H1 (cell line): ENCODE measurements at regions not wholly inside any gene's neighbourhood (a gene's known extent, or its start where the extent isn't known, plus 50 kb on each side); places are given as distances from the start of the nearest gene placed in this dataset.

Source experiments
- CTCF ChIA-PET: fragments of 300-600 bp; sonication (Branson Sonifier 250); formaldehyde crosslinking; loops from one replicate; lab custom pipeline; 2021; ENCODE audit not compliant: partially characterized antibody; lab: Charles Lee
- POLR2A ChIA-PET: fragments of 300-600 bp; sonication (Branson Sonifier 250); formaldehyde crosslinking; loops from one replicate; lab custom pipeline; 2021; ENCODE audit warnings: inconsistent platforms; ENCODE audit not compliant: partially characterized antibody; lab: Charles Lee
- DNase-seq, 2 experiments: peaks; one replicate each; pipeline versions ENCODE4 v3.0.0 to v3.0.0-alpha.2; 2010 to 2022; ENCODE audit warnings: low spot score in 2 of 2, low read depth in 1 of 2, mixed read lengths in 1 of 2
- FAIRE-seq: peaks from 2 replicates; lab custom pipeline; 2011; peaks lifted over from hg19 to GRCh38; lab: Jason Lieb, UNC
- H2AFZ ChIP-seq: 2 replicates; pipeline ENCODE4 v1.8.1; 2012; ENCODE audit warnings: low read length, inconsistent platforms
- H2AK5ac ChIP-seq: 2 replicates; pipeline ENCODE4 v1.6.1; 2013; ENCODE audit warnings: low read depth, low read length
- H2BK120ac ChIP-seq: replicated peaks from 2 replicates; pipeline ENCODE3; 2013; ENCODE audit warnings: low read depth, low read length, inconsistent platforms
- H2BK12ac ChIP-seq: 2 replicates; pipeline ENCODE4 v1.6.1; 2013; ENCODE audit warnings: low read depth, low read length
- H2BK15ac ChIP-seq: 2 replicates; pipeline ENCODE4 v1.6.1; 2013; ENCODE audit warnings: low read length
- H2BK20ac ChIP-seq: 2 replicates; pipeline ENCODE4 v1.6.1; 2013; ENCODE audit warnings: low read length
- H2BK5ac ChIP-seq: 2 replicates; pipeline ENCODE4 v1.6.1; 2013; ENCODE audit warnings: low read depth, low read length
- H3K14ac ChIP-seq: 2 replicates; pipeline ENCODE4 v1.6.1; 2013; ENCODE audit warnings: inconsistent platforms; ENCODE audit not compliant: insufficient read length
- H3K18ac ChIP-seq: 2 replicates; pipeline ENCODE4 v1.6.1; 2013; ENCODE audit warnings: low read length; ENCODE audit errors: extremely low read depth
- H3K23ac ChIP-seq: 2 replicates; pipeline ENCODE4 v1.6.1; 2013; ENCODE audit warnings: inconsistent platforms; ENCODE audit not compliant: insufficient read length
- H3K23me2 ChIP-seq: 2 replicates; pipeline ENCODE4 v1.6.1; 2013; ENCODE audit warnings: low read depth, low read length
- H3K27ac ChIP-seq: 2 replicates; pipeline ENCODE4 v1.6.1; 2011; ENCODE audit warnings: low read depth, low read length, inconsistent platforms
- H3K27me3 ChIP-seq, 4 experiments: replicated peaks in 1 of 4; 1 replicate in 1 of 4; 2 replicates in 3 of 4; pipeline versions ENCODE4 v1.6.1 to v1.8.1; 2011 to 2013; ENCODE audit warnings: low read length in 3 of 4, mild to moderate bottlenecking in 3 of 4, inconsistent platforms in 2 of 4, mixed read lengths in 2 of 4, moderate library complexity in 1 of 4; ENCODE audit not compliant: control insufficient read depth in 3 of 4, insufficient read depth in 3 of 4; ENCODE audit errors: extremely low read depth in 1 of 4
- H3K36me3 ChIP-seq, 4 experiments: 2 replicates each; pipeline versions ENCODE4 v1.6.1 to v1.8.1; 2011 to 2013; ENCODE audit warnings: mild to moderate bottlenecking in 4 of 4, low read length in 3 of 4, moderate library complexity in 2 of 4, control low read depth in 1 of 4, inconsistent platforms in 1 of 4; ENCODE audit not compliant: insufficient read depth in 4 of 4, control insufficient read depth in 2 of 4
- H3K4ac ChIP-seq: replicated peaks from 2 replicates; pipeline ENCODE3; 2013; ENCODE audit warnings: low read length, low read depth, mixed read lengths, inconsistent platforms; ENCODE audit not compliant: insufficient read length
- H3K4me1 ChIP-seq, 4 experiments: replicated peaks in 1 of 4; 1 replicate in 1 of 4; 2 replicates in 3 of 4; pipeline versions ENCODE4 v1.6.1 to v1.8.1; 2011 to 2013; ENCODE audit warnings: low read length in 3 of 4, inconsistent platforms in 2 of 4, mixed read lengths in 1 of 4; ENCODE audit not compliant: insufficient read depth in 4 of 4, control insufficient read depth in 3 of 4
- H3K4me2 ChIP-seq, 2 experiments: 2 replicates each; pipeline versions ENCODE4 v1.6.1 to v1.8.1; 2011 to 2013; ENCODE audit warnings: low read depth in 2 of 2, low read length in 2 of 2, control low read depth in 1 of 2, inconsistent platforms in 1 of 2, mild to moderate bottlenecking in 1 of 2; ENCODE audit not compliant: insufficient read depth in 1 of 2
- H3K4me3 ChIP-seq, 4 experiments: fragments of 200-600, 300-600 bp in 1 of 4; sonication (generic), shearing (Covaris generic), sonication (Bioruptor Twin) in 1 of 4; 2 replicates each; pipeline versions ENCODE4 v1.5.1 to v1.8.1; 2011 to 2016; ENCODE audit warnings: low read length in 4 of 4, low read depth in 3 of 4, control low read depth in 2 of 4, inconsistent platforms in 2 of 4, mild to moderate bottlenecking in 2 of 4, mixed read lengths in 1 of 4, moderate library complexity in 1 of 4; ENCODE audit not compliant: insufficient read depth in 2 of 4; ENCODE audit errors: extremely low read depth in 1 of 4
- H3K56ac ChIP-seq: replicated peaks from 2 replicates; pipeline ENCODE3; 2013; ENCODE audit warnings: low read depth, mild to moderate bottlenecking, mixed read lengths, low read length, inconsistent platforms; ENCODE audit not compliant: insufficient read length
- H3K79me1 ChIP-seq: 2 replicates; pipeline ENCODE4 v1.6.1; 2013; ENCODE audit warnings: low read depth, low read length, control low read depth
- H3K79me2 ChIP-seq, 2 experiments: 2 replicates each; pipeline versions ENCODE4 v1.6.1 to v1.8.1; 2012 to 2013; ENCODE audit warnings: low read length in 2 of 2, mild to moderate bottlenecking in 2 of 2, inconsistent platforms in 1 of 2; ENCODE audit not compliant: insufficient read depth in 2 of 2, control insufficient read depth in 1 of 2
- H3K9ac ChIP-seq, 4 experiments: replicated peaks in 1 of 4; 1 replicate in 1 of 4; 2 replicates in 3 of 4; pipeline versions ENCODE4 v1.6.1 to v1.8.1; 2011 to 2013; ENCODE audit warnings: low read depth in 3 of 4, low read length in 3 of 4, control low read depth in 2 of 4, mild to moderate bottlenecking in 2 of 4, moderate library complexity in 2 of 4, inconsistent platforms in 1 of 4; ENCODE audit errors: extremely low read depth in 1 of 4
- H3K9me3 ChIP-seq, 2 experiments: 2 replicates each; pipeline versions ENCODE4 v1.6.1 to v1.8.1; 2012 to 2013; ENCODE audit warnings: mild to moderate bottlenecking in 2 of 2, moderate library complexity in 2 of 2, control low read depth in 1 of 2, inconsistent platforms in 1 of 2, low read depth in 1 of 2, low read length in 1 of 2, mixed read lengths in 1 of 2; ENCODE audit not compliant: insufficient read depth in 2 of 2
- H4K20me1 ChIP-seq, 2 experiments: replicated peaks in 1 of 2; 2 replicates each; pipeline versions ENCODE3 to v1.8.1; 2011 to 2013; ENCODE audit warnings: inconsistent platforms in 2 of 2, low read length in 2 of 2, mild to moderate bottlenecking in 1 of 2; ENCODE audit not compliant: insufficient read depth in 2 of 2, control insufficient read depth in 1 of 2
- H4K5ac ChIP-seq: 2 replicates; pipeline ENCODE4 v1.6.1; 2013; ENCODE audit warnings: low read length, low read depth, mixed read lengths, inconsistent platforms; ENCODE audit not compliant: insufficient read length
- H4K8ac ChIP-seq: 2 replicates; pipeline ENCODE4 v1.8.0; 2013; ENCODE audit warnings: mild to moderate bottlenecking, moderate library complexity, low read length, inconsistent platforms; ENCODE audit not compliant: insufficient read depth; ENCODE audit errors: extremely low read depth
- H4K91ac ChIP-seq: replicated peaks from 2 replicates; pipeline ENCODE3; 2013; ENCODE audit warnings: low read length, mixed read lengths, inconsistent platforms; ENCODE audit not compliant: insufficient read length
- CEBPB ChIP-seq: IDR thresholded peaks from 2 replicates; pipeline ENCODE4 v1.6.1; 2012; ENCODE audit warnings: low read depth, low read length
- CHD1 ChIP-seq: IDR thresholded peaks from 2 replicates; pipeline ENCODE4 v1.6.1; 2012; ENCODE audit warnings: low read depth, low read length, improper control_type of control experiment
- CHD2 ChIP-seq: IDR thresholded peaks from 2 replicates; pipeline ENCODE4 v1.6.1; 2012; ENCODE audit warnings: low read length, improper control_type of control experiment
- CREB1 ChIP-seq: IDR thresholded peaks from 2 replicates; pipeline ENCODE4 v1.6.1; 2012; ENCODE audit warnings: inconsistent platforms
- FOSL1 ChIP-seq: IDR thresholded peaks from 2 replicates; pipeline ENCODE4 v1.6.1; 2011; ENCODE audit warnings: mild to moderate bottlenecking, low read depth, low read length, moderate library complexity; ENCODE audit not compliant: insufficient read depth
- HDAC2 ChIP-seq, 2 experiments: fragments of 300-600 bp in 1 of 2; sonication (generic) in 1 of 2; IDR thresholded peaks; 2 replicates each; pipeline ENCODE4 v1.6.1; 2011 to 2012; ENCODE audit warnings: low read depth in 2 of 2, low read length in 2 of 2, mild to moderate bottlenecking in 2 of 2, moderate library complexity in 2 of 2, borderline replicate concordance in 1 of 2, inconsistent platforms in 1 of 2
- JUN ChIP-seq: IDR thresholded peaks from 2 replicates; pipeline ENCODE4 v1.6.1; 2011; ENCODE audit warnings: low read depth, mild to moderate bottlenecking, improper control_type of control experiment, low read length
- KDM5A ChIP-seq: fragments of 200-600 bp; IDR thresholded peaks from 2 replicates; pipeline ENCODE4 v1.7.1; 2012; ENCODE audit warnings: mild to moderate bottlenecking, low read length, inconsistent platforms, mixed read lengths
- POLR2A ChIP-seq, 2 experiments: IDR thresholded peaks; 1 replicate in 1 of 2; 2 replicates in 1 of 2; pipeline ENCODE4 v1.6.1; 2011; ENCODE audit warnings: low read depth in 2 of 2, low read length in 2 of 2, mild to moderate bottlenecking in 2 of 2; ENCODE audit errors: control extremely low read depth in 1 of 2
- POLR2AphosphoS5 ChIP-seq: IDR thresholded peaks from 2 replicates; pipeline ENCODE4 v1.6.1; 2011; ENCODE audit warnings: low read depth, low read length
- RBBP5 ChIP-seq: IDR thresholded peaks from 2 replicates; pipeline ENCODE4 v1.7.1; 2012; ENCODE audit warnings: low read depth, mild to moderate bottlenecking, inconsistent platforms, low read length, moderate library complexity, borderline replicate concordance
- RNF2 ChIP-seq: fragments of 200-900, 300-1000 bp; sonication (generic); IDR thresholded peaks from 2 replicates; pipeline ENCODE4 v1.7.1; 2016; ENCODE audit warnings: borderline replicate concordance, low read depth, mild to moderate bottlenecking, antibody characterized with exemption, low read length; ENCODE audit not compliant: poor library complexity, severe bottlenecking; ENCODE audit errors: missing control alignments
- SP1 ChIP-seq: IDR thresholded peaks from 2 replicates; pipeline ENCODE4 v1.6.1; 2011; ENCODE audit warnings: low read depth, low read length
- YY1 ChIP-seq: IDR thresholded peaks from 2 replicates; pipeline ENCODE4 v1.6.1; 2011; ENCODE audit warnings: low read depth, mild to moderate bottlenecking, low read length
- ZNF274 ChIP-seq: IDR thresholded peaks from 2 replicates; pipeline ENCODE4 v1.7.0; 2012; ENCODE audit warnings: low read length, borderline replicate concordance; ENCODE audit errors: extremely low read depth
- WGBS, 2 experiments: shearing (Covaris generic) in 1 of 2; methylation state at CpG; one replicate each; pipeline versions ENCODE4 v1.1.6 to v1.1.7; 2013 to 2015; ENCODE audit warnings: low lambda C conversion rate in 2 of 2, mixed read lengths in 2 of 2, inconsistent platforms in 1 of 2, low coverage in 1 of 2, missing lambda C conversion rate in 1 of 2; ENCODE audit not compliant: insufficient replicate concordance in 2 of 2, insufficient coverage in 1 of 2, insufficient read length in 1 of 2; ENCODE audit errors: extremely low coverage in 1 of 2, missing lambda C conversion rate in 1 of 2; 5-methylcytosine and 5-hydroxymethylcytosine counted together

GRCh38 chr16:50457979-50458491 is 89.2 kb upstream of the BRD7 start:
- no peak overlapping the region for H3K23ac ChIP-seq
- FAIRE-seq (no peak), DNase-seq (no peak)
- no peak overlapping the region for H3K56ac ChIP-seq
- H3K4me2 ChIP-seq = peak overlapping the region; percentile 8 to 61; a peak in 2 of 4 replicates
- no peak overlapping the region for H2AFZ ChIP-seq
- H3K4me3 ChIP-seq = peak overlapping the region in 1 of 4 experiments; percentile 9; a peak in 1 of 8 replicates
- no peak overlapping the region for H3K18ac ChIP-seq
- H4K8ac ChIP-seq = no peak overlapping the region
- H2BK5ac ChIP-seq = no peak overlapping the region
- ChIA-PET CTCF (interaction anchor here (1.0 kb wide), 1 partner anchor 70 kb away, joined by 3 read pairs; no protein-coding TSS in a partner anchor), POLR2A (interaction anchor here (3.9 kb wide), 1 partner anchor 10 kb away, joined by 15 read pairs; no protein-coding TSS in a partner anchor)
- H2BK20ac ChIP-seq = 0 out of 2 replicates have a peak overlapping the region, but pooled peaks have one; percentile 1
- H3K36me3 ChIP-seq = no peaks in the 10 kb centered on the region
- no peaks in the 10 kb centered on the region for H3K79me2 ChIP-seq
- 76% methylated on average over 5 of the region's 5 CpGs; no CpG with 5 or more reads in 1 of the 2 experiments for WGBS, 2 experiments
- no peak overlapping the region for H3K14ac ChIP-seq
- H2BK120ac ChIP-seq = no peak overlapping the region
- H3K9ac ChIP-seq = no peak overlapping the region
- H3K4me1 ChIP-seq = peaks cover 11 to 18% (median 15%) of the 10 kb centered on the region in 4 experiments
- H4K5ac ChIP-seq = no peak overlapping the region
- no peaks in the 10 kb centered on the region for H3K23me2 ChIP-seq
- no peak overlapping the region for H2BK15ac ChIP-seq
- no peak overlapping the region for H3K4ac ChIP-seq
- no peak overlapping the region for H2AK5ac ChIP-seq
- H2BK12ac ChIP-seq = peak overlapping the region; percentile 22; the same call in 1 of the 2 replicates
- no peaks in the 10 kb centered on the region for H3K79me1 ChIP-seq
- H3K27me3 ChIP-seq = peaks cover 0 to 2% (median 0%) of the 10 kb centered on the region in 4 experiments; a peak in 2 of 7 replicates
- no peaks in the 10 kb centered on the region for H3K9me3 ChIP-seq
- no peaks in the 10 kb centered on the region for H4K20me1 ChIP-seq
- H3K27ac ChIP-seq = peak overlapping the region; percentile 26; the same call in 1 of the 2 replicates
- H4K91ac ChIP-seq = peak overlapping the region; percentile 12
- TF ChIP-seq FOSL1 (no peak), POLR2AphosphoS5 (no peak), CHD2 (no peak), ZNF274 (no peak), RBBP5 (no peak), POLR2A (IDR thresholded peaks at IDR 0.05; ENCODE audit: control extremely low read depth in 1 of 2, low read depth in 2 of 2, low read length in 2 of 2) (no peak), SP1 (no peak), YY1 (peak; percentile 83), RNF2 (no peak), HDAC2 (IDR thresholded peaks at IDR 0.05; ENCODE audit: borderline replicate concordance in 1 of 2, low read depth in 2 of 2, low read length in 2 of 2) (0 out of 4 replicates have a peak, but pooled peaks of 1 of the 2 experiments have one; percentile 45), CEBPB (no peak), CREB1 (no peak), KDM5A (no peak), CHD1 (no peak), JUN (no peak)
